ENCODE measurements at regions not wholly inside any gene's neighbourhood (a gene's known extent, or its start where the extent isn't known, plus 50 kb on each side); places are given as distances from the start of the nearest gene placed in this dataset.

GRCh38 chr3:168688267-168688666 is 592.5 kb upstream of the GOLIM4 start:
- TF ChIP-seq CTCF (IDR thresholded peaks at IDR 0.05) (no peak), EP300 (IDR thresholded peaks at IDR 0.05) (no peak)

All from ovary (tissue), 3 donors.